ENCODE measurements at regions not wholly inside any gene's neighbourhood (a gene's known extent, or its start where the extent isn't known, plus 50 kb on each side); places are given as distances from the start of the nearest gene placed in this dataset.

- intact Hi-C loops (cut with DNase I): no loop called here
- Histone ChIP-seq H3K9me3 (no peaks in the 10 kb centered on the region), H3K36me3 (no peaks in the 10 kb centered on the region), H3K27ac (peak overlapping the region in 1 of 12 donors; percentile 0), H3K27me3 (no peaks in the 10 kb centered on the region), H3K4me3 (no peak overlapping the region), H3K4me1 (peaks cover 0 to 19% (median 0%) of the 10 kb centered on the region in 12 donors)
- DNase-seq (no peak), ATAC-seq (no peak)
- WGBS, 4 donors: 57 to 66% (median 60%) methylated on average over 1 of the region's 1 CpG
- TF ChIP-seq POLR2A (IDR thresholded peaks at IDR 0.05) (no peak), CTCF (IDR thresholded peaks at IDR 0.05) (no peak)
Observed at GRCh38 chr12:11596141-11596540, 53.3 kb upstream of the ETV6 start.

DNA sequence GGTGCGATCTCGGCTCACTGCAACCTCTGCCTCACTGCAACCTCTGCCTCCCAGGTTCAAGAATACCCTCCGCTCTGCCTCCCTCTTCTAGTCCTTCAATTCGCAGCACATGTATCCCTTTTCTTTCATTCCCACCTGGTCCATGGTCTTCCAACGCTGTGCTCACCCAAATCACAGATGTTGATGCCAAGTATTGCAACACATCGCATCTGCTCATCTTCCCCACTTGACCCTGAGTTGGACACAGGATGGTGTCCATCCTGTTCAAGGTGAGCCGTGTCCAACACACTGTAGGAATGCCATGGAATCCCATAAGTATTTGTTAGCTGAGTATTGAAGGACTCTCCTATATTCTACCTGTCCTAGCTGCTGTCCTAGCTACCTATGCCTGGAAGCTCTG lies 50.6 kb upstream of the ETV6 start:
- intact Hi-C loops (cut with DNase I): no loop called here
- Histone ChIP-seq H3K36me3 (no peaks in the 10 kb centered on the region), H3K27ac (no peak overlapping the region), H3K9me3 (no peaks in the 10 kb centered on the region), H3K27me3 (no peaks in the 10 kb centered on the region), H3K4me1 (peaks cover 0 to 19% (median 0%) of the 10 kb centered on the region in 12 donors), H3K4me3 (no peak overlapping the region)
- TF ChIP-seq CTCF (IDR thresholded peaks at IDR 0.05) (no peak), POLR2A (IDR thresholded peaks at IDR 0.05) (no peak)
- ATAC-seq: no peak
- WGBS, 4 donors: 66 to 93% (median 85%) methylated on average over 7 of the region's 7 CpGs
- DNase-seq: no peak
